ENCODE measurements at regions not wholly inside any gene's neighbourhood (a gene's known extent, or its start where the extent isn't known, plus 50 kb on each side); places are given as distances from the start of the nearest gene placed in this dataset.

GRCh38 chr5:99105216-99105615 is 176.4 kb upstream of the CHD1 start:
- Histone ChIP-seq H3K36me3 (no peaks in the 10 kb centered on the region), H3K4me3 (no peak overlapping the region), H3K27ac (no peak overlapping the region), H3K4me1 (no peaks in the 10 kb centered on the region), H3K9me3 (no peaks in the 10 kb centered on the region), H3K27me3 (no peaks in the 10 kb centered on the region)
- WGBS (ENCODE audit: insufficient coverage, low coverage, low lambda C conversion rate, missing lambda C conversion rate): 26% methylated on average over 3 of the region's 3 CpGs
- ATAC-seq (no peak), DNase-seq (no peak)
- TF ChIP-seq POLR2A (IDR thresholded peaks at IDR 0.05) (no peak), CTCF (IDR thresholded peaks at IDR 0.05) (no peak)
- intact Hi-C loops (cut with DNase I): no loop called here

- 0% methylated on average over 2 of the region's 2 CpGs for WGBS (ENCODE audit: insufficient coverage, low coverage, low lambda C conversion rate, missing lambda C conversion rate)
- no peak overlapping the region for H3K27ac ChIP-seq
- TF ChIP-seq CTCF (IDR thresholded peaks at IDR 0.05) (peak; percentile 39 to 66 (median 61)), POLR2A (IDR thresholded peaks at IDR 0.05) (no peak)
- H3K4me3 ChIP-seq: no peak overlapping the region
- intact Hi-C loops (cut with DNase I): no loop called here
- H3K4me1 ChIP-seq: no peaks in the 10 kb centered on the region
- ATAC-seq (peak; percentile 49 to 70 (median 64)), DNase-seq (no peak)
- H3K27me3 ChIP-seq: no peaks in the 10 kb centered on the region
- no peaks in the 10 kb centered on the region for H3K9me3 ChIP-seq
- H3K36me3 ChIP-seq: no peaks in the 10 kb centered on the region
Measured at GRCh38 chr5:99104538-99105132, 175.8 kb upstream of the CHD1 start.

GRCh38 chr5:99102073-99102697 is 173.4 kb upstream of the CHD1 start:
- TF ChIP-seq CTCF (IDR thresholded peaks at IDR 0.05) (no peak), POLR2A (IDR thresholded peaks at IDR 0.05) (no peak)
- intact Hi-C loops (cut with DNase I): no loop called here

GRCh38 chr5:99099691-99100090 is 170.9 kb upstream of the CHD1 start:
- TF ChIP-seq CTCF (IDR thresholded peaks at IDR 0.05) (no peak), POLR2A (IDR thresholded peaks at IDR 0.05) (no peak)
- no peak for DNase-seq
- no peaks in the 10 kb centered on the region for H3K27me3 ChIP-seq
- ATAC-seq: no peak
- H3K27ac ChIP-seq: no peak overlapping the region
- H3K9me3 ChIP-seq: no peaks in the 10 kb centered on the region
- no peaks in the 10 kb centered on the region for H3K4me1 ChIP-seq
- H3K4me3 ChIP-seq: no peak overlapping the region
- intact Hi-C loops (cut with DNase I): no loop called here
- no peaks in the 10 kb centered on the region for H3K36me3 ChIP-seq

More at GRCh38 chr5:99102073-99102697, 173.4 kb upstream of the CHD1 start:
- DNase-seq (no peak), ATAC-seq (no peak)
- Histone ChIP-seq H3K36me3 (no peaks in the 10 kb centered on the region), H3K27me3 (no peaks in the 10 kb centered on the region), H3K4me1 (no peaks in the 10 kb centered on the region), H3K27ac (no peak overlapping the region), H3K9me3 (no peaks in the 10 kb centered on the region), H3K4me3 (no peak overlapping the region)
- 28% methylated on average over 3 of the region's 3 CpGs for WGBS (ENCODE audit: insufficient coverage, low coverage, low lambda C conversion rate, missing lambda C conversion rate)
